HUES48 (cell line): ENCODE measurements at regions not wholly inside any gene's neighbourhood (a gene's known extent, or its start where the extent isn't known, plus 50 kb on each side); places are given as distances from the start of the nearest gene placed in this dataset.

Source experiments
- H3K27ac ChIP-seq: one replicate; pipeline ENCODE4 v1.7.0; 2013; ENCODE audit warnings: low read depth, low read length, inconsistent platforms
- H3K27me3 ChIP-seq: 2 replicates; pipeline ENCODE4 v1.6.1; 2013; ENCODE audit warnings: mild to moderate bottlenecking, low read length; ENCODE audit not compliant: control insufficient read depth, insufficient read depth
- H3K36me3 ChIP-seq: 2 replicates; pipeline ENCODE4 v1.6.1; 2013; ENCODE audit warnings: low read length; ENCODE audit not compliant: control insufficient read depth, insufficient read depth
- H3K4me1 ChIP-seq: 2 replicates; pipeline ENCODE4 v1.6.1; 2013; ENCODE audit warnings: mild to moderate bottlenecking, low read length; ENCODE audit not compliant: control insufficient read depth, insufficient read depth
- H3K4me3 ChIP-seq: 2 replicates; pipeline ENCODE4 v1.5.1; 2013; ENCODE audit warnings: mild to moderate bottlenecking, low read depth, low read length
- H3K9ac ChIP-seq: 2 replicates; pipeline ENCODE4 v1.6.1; 2013; ENCODE audit warnings: mild to moderate bottlenecking, low read depth, low read length, moderate library complexity
- H3K9me3 ChIP-seq: 2 replicates; pipeline ENCODE4 v1.6.1; 2013; ENCODE audit warnings: low read length; ENCODE audit not compliant: control insufficient read depth, insufficient read depth

DNA sequence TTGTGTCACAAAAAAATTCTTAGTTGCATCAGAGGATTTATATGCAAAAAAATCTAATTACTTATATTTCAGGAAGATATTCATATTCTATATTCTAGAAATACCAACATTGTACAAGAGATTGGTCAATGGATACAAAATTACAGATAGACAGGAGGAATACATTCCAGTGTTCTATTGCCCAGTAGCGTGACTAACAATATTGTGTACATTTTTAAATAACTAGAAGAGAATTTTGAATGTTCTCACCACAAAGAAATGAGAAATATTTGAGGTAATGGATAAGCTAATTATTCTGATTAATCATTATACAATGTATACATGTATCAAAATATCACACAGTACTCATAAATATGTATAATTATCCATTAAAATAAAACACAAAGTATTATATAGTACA, 253.3 kb downstream of the IPMK start:
- Histone ChIP-seq H3K27ac (no peak overlapping the region), H3K27me3 (no peaks in the 10 kb centered on the region), H3K4me1 (peaks cover 24% of the 10 kb centered on the region), H3K36me3 (no peaks in the 10 kb centered on the region), H3K9me3 (peaks cover 8% of the 10 kb centered on the region; the same call in 1 of the 2 replicates), H3K4me3 (no peak overlapping the region), H3K9ac (no peak overlapping the region)

DNA sequence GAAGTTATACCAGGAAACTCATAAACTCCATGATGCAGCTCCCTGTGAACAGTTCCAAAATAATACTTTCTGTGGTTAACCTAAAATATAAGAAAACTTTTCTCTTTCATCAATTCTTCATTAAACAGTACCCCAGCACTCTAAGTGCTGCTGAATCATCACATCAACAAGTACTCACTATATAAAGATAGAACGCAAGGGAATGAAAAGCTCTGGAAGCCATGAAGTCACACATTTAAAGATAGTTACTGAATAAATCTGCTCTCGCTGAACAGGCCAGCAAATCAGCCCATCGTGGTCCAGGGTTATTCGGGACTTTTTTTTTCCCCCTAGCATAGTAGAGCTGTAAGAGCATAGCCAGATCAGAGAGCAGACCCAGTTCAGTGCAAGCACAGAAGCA, 254.3 kb downstream of the IPMK start:
- Histone ChIP-seq H3K27me3 (no peaks in the 10 kb centered on the region), H3K9ac (no peak overlapping the region), H3K4me3 (no peak overlapping the region), H3K9me3 (peaks cover 8% of the 10 kb centered on the region; the same call in 1 of the 2 replicates), H3K4me1 (peaks cover 24% of the 10 kb centered on the region), H3K36me3 (no peaks in the 10 kb centered on the region), H3K27ac (no peak overlapping the region)

DNA sequence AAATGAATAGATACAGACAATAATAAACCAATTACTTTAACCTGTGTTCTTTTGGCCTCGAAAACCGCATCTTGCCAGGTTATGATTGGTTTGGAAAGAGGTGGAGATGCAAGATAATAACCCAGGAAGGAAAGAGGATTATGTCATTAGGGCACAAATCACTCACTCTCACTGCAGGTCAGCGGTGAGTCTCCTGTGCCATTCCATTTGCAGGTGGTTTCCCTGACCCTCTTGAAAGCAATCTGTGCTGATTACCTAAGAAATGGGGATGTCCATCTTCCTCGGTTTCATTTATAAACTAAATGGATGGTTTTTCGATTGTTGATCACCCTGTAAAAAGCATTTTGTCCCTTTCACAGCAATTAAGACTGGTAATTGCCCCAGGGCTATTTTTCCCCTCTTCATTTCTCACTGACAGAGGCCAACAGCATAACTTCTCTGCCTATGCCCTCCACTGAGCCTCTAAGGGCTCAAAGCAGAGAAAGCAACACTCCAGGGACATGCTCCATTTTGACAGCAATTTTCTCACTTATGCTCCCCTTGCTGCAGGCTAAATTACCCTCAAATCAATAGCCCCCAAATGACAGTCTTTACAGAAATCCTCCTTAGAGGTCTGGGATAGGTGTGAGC, 257.5 kb downstream of the IPMK start:
- Histone ChIP-seq H3K9ac (no peak overlapping the region), H3K27me3 (no peaks in the 10 kb centered on the region), H3K4me3 (no peak overlapping the region), H3K27ac (no peak overlapping the region), H3K9me3 (no peaks in the 10 kb centered on the region), H3K36me3 (no peaks in the 10 kb centered on the region), H3K4me1 (peaks cover 10% of the 10 kb centered on the region; the same call in 1 of the 2 replicates)

DNA sequence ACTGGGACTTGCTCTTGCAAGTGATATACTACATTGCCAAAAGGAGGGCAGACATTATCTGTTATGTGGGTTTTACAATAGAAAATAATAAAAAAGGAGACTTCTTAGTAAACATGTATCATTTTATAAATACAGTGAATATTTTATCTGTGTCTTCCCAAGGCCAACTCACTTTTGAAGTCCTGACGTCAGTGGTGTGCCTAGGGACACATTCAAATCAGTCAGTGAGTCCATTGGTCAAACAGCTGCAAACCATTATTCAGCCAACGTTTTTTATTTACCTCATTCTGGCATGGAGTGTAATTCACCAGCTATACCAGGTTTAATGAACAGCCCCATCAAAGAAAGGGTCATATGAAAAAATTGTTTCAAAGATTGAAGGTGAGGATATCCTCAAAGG, 263.7 kb downstream of the IPMK start:
- no peaks in the 10 kb centered on the region for H3K36me3 ChIP-seq

DNA sequence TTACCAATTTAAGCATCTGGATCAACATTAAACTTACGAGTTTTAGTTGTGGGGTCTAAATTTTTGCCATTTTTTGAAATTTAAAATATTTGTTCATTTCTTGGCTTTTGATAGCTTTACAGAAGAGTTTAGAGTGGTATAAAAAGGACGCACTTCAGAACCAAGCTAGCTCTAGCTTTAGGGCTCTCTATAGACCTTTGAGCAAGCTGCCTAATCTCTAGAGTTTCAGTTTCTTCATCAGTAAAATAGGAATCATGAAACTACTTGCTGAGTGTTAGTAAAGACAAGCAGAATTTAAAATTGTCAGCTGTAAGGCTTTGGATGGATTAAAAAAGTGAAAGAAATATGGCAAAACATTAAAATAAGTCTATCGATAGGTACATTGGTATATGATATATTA, 266.5 kb downstream of the IPMK start:
- Histone ChIP-seq H3K27ac (no peak overlapping the region), H3K4me3 (no peak overlapping the region), H3K9ac (no peak overlapping the region), H3K9me3 (no peaks in the 10 kb centered on the region), H3K4me1 (0 out of 2 replicates have a peak, but pooled peaks cover 3% of the 10 kb centered on the region), H3K36me3 (no peaks in the 10 kb centered on the region), H3K27me3 (no peaks in the 10 kb centered on the region)

More for the DNA sequence above, 263.7 kb downstream of the IPMK start:
- H3K4me3 ChIP-seq = no peak overlapping the region
- 0 out of 2 replicates have a peak, but pooled peaks cover 3% of the 10 kb centered on the region for H3K4me1 ChIP-seq
- H3K9me3 ChIP-seq = no peaks in the 10 kb centered on the region
- H3K27me3 ChIP-seq = no peaks in the 10 kb centered on the region
- H3K9ac ChIP-seq = no peak overlapping the region
- H3K27ac ChIP-seq = no peak overlapping the region

DNA sequence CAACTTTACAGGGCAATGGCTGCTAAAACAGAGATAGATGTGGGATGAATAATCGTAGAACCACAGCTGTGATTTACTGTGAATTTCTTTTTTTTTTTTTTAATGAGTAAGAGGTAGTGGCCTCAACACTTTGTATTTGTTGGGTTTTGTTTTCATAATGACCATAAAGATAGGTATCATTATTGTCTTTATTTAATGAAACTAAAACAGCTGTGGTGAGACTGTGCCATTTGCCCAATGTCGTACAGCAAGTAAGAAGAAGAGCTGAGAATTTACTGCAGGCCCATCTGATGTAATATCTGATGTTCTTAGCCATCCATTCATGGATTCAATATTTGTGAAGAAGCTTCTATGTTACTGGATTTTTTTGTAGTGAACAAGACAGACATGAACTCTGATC, 271.2 kb downstream of the IPMK start:
- peaks cover 16% of the 10 kb centered on the region; the same call in 1 of the 2 replicates for H3K4me1 ChIP-seq

DNA sequence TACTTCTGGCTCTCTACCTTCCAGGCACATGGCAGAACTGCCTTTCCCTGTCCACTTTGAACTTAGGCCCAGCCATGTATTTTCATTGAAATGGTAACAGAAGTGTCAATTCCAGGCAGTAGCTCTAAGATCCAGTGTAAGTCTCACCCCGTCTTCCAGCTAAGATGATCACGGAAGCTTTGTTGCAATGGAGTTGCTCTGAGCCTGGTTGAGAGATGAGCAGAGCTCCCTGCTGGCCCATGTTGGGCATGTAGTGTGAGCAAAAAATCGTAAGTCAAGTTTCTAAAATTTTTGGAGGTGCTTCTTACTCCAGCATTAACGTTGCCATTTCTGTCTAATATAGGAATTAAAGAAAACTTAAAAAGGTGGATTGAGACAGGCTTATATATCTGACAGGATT, 274.4 kb downstream of the IPMK start:
- Histone ChIP-seq H3K4me3 (no peak overlapping the region), H3K27ac (no peak overlapping the region), H3K9me3 (no peaks in the 10 kb centered on the region), H3K27me3 (no peaks in the 10 kb centered on the region), H3K4me1 (peaks cover 13% of the 10 kb centered on the region; the same call in 1 of the 2 replicates), H3K9ac (no peak overlapping the region), H3K36me3 (no peaks in the 10 kb centered on the region)

More for the DNA sequence above, 271.2 kb downstream of the IPMK start:
- no peaks in the 10 kb centered on the region for H3K27me3 ChIP-seq
- no peak overlapping the region for H3K9ac ChIP-seq
- no peaks in the 10 kb centered on the region for H3K9me3 ChIP-seq
- no peak overlapping the region for H3K27ac ChIP-seq
- H3K36me3 ChIP-seq = no peaks in the 10 kb centered on the region
- H3K4me3 ChIP-seq = no peak overlapping the region

DNA sequence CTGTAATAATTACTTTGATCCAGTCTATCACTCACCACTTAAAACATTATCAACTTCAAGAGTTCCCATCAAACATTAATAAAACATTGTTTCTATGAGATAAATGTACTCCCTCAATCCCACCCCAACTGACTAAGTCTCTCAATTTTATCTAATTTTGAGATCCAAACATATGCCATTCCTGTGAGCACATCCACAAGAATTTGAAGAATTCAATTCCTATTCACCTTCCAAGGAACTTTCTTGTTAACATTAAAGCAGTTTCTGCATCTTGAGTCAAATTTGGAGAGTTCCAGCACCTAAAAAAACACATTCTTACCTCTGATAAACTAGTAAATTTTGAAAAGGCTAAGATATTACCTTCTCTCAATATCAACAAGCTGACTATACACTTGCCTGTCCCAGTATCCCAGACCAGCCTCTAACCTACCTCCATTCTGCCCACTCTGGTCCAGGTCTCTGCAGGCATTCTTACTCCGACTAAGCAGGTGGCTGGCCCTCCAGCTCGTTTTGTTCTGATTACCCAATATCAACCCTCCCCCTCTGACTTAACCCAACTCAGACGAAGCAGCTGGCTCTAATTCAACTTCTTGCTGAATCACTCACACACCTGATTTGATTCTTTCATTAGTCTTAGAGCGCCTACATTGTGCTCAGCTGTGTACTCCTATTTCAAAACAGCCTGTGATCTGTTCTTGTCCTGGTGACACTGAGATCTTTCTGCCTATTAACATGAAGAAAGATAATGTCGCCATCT, 275.2 kb downstream of the IPMK start:
- peaks cover 13% of the 10 kb centered on the region; the same call in 1 of the 2 replicates for H3K4me1 ChIP-seq
- no peak overlapping the region; the same call in 1 of the 2 replicates for H3K4me3 ChIP-seq
- no peaks in the 10 kb centered on the region for H3K36me3 ChIP-seq
- H3K9ac ChIP-seq = no peak overlapping the region
- no peak overlapping the region for H3K27ac ChIP-seq
- no peaks in the 10 kb centered on the region for H3K27me3 ChIP-seq
- H3K9me3 ChIP-seq = no peaks in the 10 kb centered on the region

DNA sequence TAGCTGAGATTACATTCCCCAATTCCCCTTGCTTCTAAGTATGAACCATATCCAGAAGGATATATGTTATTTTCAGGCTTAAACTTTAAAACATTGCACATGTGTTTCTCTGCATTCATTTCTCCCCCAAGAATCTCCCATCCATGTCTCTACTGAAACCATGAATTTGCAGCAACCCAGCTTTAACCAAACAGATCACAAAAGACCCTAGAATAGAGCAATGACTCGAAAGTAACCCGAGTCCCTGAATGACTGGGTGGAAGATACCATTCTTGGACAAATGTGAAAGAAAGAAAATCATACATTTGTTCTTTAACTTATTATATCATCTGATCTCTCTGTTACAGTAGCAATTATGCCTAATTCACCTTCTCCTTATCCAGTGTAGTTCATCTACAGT, 278.7 kb downstream of the IPMK start:
- Histone ChIP-seq H3K36me3 (no peaks in the 10 kb centered on the region), H3K4me3 (no peak overlapping the region), H3K9me3 (no peaks in the 10 kb centered on the region), H3K27ac (no peak overlapping the region), H3K9ac (no peak overlapping the region), H3K27me3 (no peaks in the 10 kb centered on the region), H3K4me1 (peaks cover 13% of the 10 kb centered on the region; the same call in 1 of the 2 replicates)

DNA sequence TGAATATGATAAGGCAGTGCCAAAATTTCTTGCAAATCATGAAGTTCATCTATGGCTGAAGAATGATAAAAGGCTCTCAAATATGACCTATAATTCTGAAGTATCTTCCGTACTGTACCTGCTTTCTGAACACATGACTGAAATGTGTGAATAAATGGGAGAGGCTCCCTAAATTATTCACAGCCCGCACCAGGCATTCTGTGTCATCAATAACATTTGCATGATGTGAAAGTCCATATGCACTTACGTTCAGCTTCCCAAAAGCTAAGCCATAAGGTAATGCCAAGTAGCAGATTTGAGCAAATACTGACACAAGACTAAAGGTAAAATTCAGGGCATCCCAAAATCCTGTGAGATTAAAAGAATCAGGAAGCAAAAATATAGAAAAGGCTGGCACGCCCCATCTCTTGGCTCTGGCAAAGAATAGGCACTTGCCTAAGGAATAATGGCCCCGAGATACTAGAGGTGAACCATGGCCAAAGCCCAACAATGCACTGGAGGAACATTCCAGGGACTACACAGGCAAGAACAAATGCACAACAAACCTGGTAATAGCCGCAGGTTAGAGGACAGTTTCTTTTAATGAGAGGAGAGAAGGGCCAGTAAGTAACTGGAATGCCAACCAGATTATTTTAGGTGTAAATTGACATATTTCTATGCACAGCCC, 280.5 kb downstream of the IPMK start:
- no peak overlapping the region for H3K9ac ChIP-seq
- no peaks in the 10 kb centered on the region for H3K9me3 ChIP-seq
- no peak overlapping the region for H3K4me3 ChIP-seq
- H3K27me3 ChIP-seq = no peaks in the 10 kb centered on the region
- peaks cover under 1% of the 10 kb centered on the region; the same call in 1 of the 2 replicates for H3K4me1 ChIP-seq
- H3K36me3 ChIP-seq = no peaks in the 10 kb centered on the region
- H3K27ac ChIP-seq = no peak overlapping the region

DNA sequence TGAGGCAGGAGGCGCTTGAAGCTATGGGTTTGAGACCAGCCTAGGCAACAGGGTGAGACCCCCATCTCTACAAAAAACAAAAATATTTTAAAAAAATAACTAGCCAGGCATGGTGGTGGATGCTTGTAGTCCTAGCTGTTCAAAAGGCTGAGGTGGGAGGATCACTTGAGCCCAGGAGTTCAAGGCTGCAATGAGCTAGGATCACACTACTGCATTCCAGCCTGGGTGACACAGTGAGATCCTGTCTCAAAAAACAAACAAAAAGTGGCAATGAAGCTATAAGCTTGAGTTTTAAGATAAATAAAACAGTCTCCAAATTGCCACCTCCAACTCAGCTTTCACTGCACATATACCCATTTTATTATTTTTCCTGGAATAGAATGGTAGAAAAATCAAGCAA, 281.3 kb downstream of the IPMK start:
- H3K9ac ChIP-seq = no peak overlapping the region
- no peaks in the 10 kb centered on the region for H3K4me1 ChIP-seq
- H3K4me3 ChIP-seq = no peak overlapping the region
- no peaks in the 10 kb centered on the region for H3K27me3 ChIP-seq
- no peak overlapping the region for H3K27ac ChIP-seq
- no peaks in the 10 kb centered on the region for H3K9me3 ChIP-seq
- H3K36me3 ChIP-seq = no peaks in the 10 kb centered on the region
